ENCODE measurements at regions not wholly inside any gene's neighbourhood (a gene's known extent, or its start where the extent isn't known, plus 50 kb on each side); places are given as distances from the start of the nearest gene placed in this dataset.

GRCh38 chr14:51533872-51534553 lies 117.7 kb upstream of the FRMD6 start:
- TF ChIP-seq CTCF (IDR thresholded peaks at IDR 0.05; ENCODE audit: low read depth, low read length), result no peak
- H3K4me3 ChIP-seq (ENCODE audit: low read depth, low read length), result no peak overlapping the region

- H3K4me3 ChIP-seq (ENCODE audit: low read depth, low read length), result no peak overlapping the region
- no peak for TF ChIP-seq CTCF (IDR thresholded peaks at IDR 0.05; ENCODE audit: low read depth, low read length)
These were observed 117.1 kb upstream of the FRMD6 start for GRCh38 chr14:51534610-51535011.

- no peak overlapping the region for H3K4me3 ChIP-seq (ENCODE audit: low read depth, low read length)
- no peak for TF ChIP-seq CTCF (IDR thresholded peaks at IDR 0.05; ENCODE audit: low read depth, low read length)
These were observed 116.2 kb upstream of the FRMD6 start for GRCh38 chr14:51535443-51536044.

GRCh38 chr14:51538973-51539372 lies 112.7 kb upstream of the FRMD6 start:
- no peak overlapping the region for H3K4me3 ChIP-seq (ENCODE audit: low read depth, low read length)
- TF ChIP-seq CTCF (IDR thresholded peaks at IDR 0.05; ENCODE audit: low read depth, low read length), result no peak

- no peak overlapping the region for H3K4me3 ChIP-seq (ENCODE audit: low read depth, low read length)
- TF ChIP-seq CTCF (IDR thresholded peaks at IDR 0.05; ENCODE audit: low read depth, low read length), result no peak
These were observed 112.1 kb upstream of the FRMD6 start for GRCh38 chr14:51539571-51540037.

- TF ChIP-seq CTCF (IDR thresholded peaks at IDR 0.05; ENCODE audit: low read depth, low read length), result no peak
- H3K4me3 ChIP-seq (ENCODE audit: low read depth, low read length), result no peak overlapping the region
These were observed 111.3 kb upstream of the FRMD6 start for GRCh38 chr14:51540364-51540763.

GRCh38 chr14:51544471-51544870 lies 107.2 kb upstream of the FRMD6 start:
- no peak overlapping the region for H3K4me3 ChIP-seq (ENCODE audit: low read depth, low read length)

More at GRCh38 chr14:51544471-51544870, 107.2 kb upstream of the FRMD6 start:
- TF ChIP-seq CTCF (IDR thresholded peaks at IDR 0.05; ENCODE audit: low read depth, low read length), result no peak
